Activated naive CD8-positive, alpha-beta T cell treated with anti-CD3 and anti-CD28 coated beads for 36 hours (primary cell): ENCODE measurements at regions not wholly inside any gene's neighbourhood (a gene's known extent, or its start where the extent isn't known, plus 50 kb on each side); places are given as distances from the start of the nearest gene placed in this dataset.
"Not testable (repeated sequence)": the region's sequence is repeated elsewhere in the genome, so short reads cannot be mapped to it uniquely, and the experiment has no call there.

Experiments
- DNase-seq: peaks from one replicate; pipeline ENCODE4 v3.0.0; 2021
- H3K27ac Mint-ChIP-seq: one replicate; pipeline ENCODE4 v1.8.0; 2022; ENCODE audit warnings: mild to moderate bottlenecking, moderate library complexity, mixed read lengths
- H3K27me3 Mint-ChIP-seq: one replicate; pipeline ENCODE4 v1.8.0; 2022; ENCODE audit warnings: mild to moderate bottlenecking, mixed read lengths
- H3K36me3 Mint-ChIP-seq: one replicate; pipeline ENCODE4 v1.8.0; 2021; ENCODE audit warnings: mild to moderate bottlenecking, mixed read lengths
- H3K4me1 Mint-ChIP-seq: one replicate; pipeline ENCODE4 v1.8.0; 2021; ENCODE audit warnings: mixed read lengths
- H3K4me3 Mint-ChIP-seq: one replicate; pipeline ENCODE4 v1.8.0; 2022; ENCODE audit warnings: mild to moderate bottlenecking, moderate library complexity, mixed read lengths
- H3K9me3 Mint-ChIP-seq: one replicate; pipeline ENCODE4 v1.8.0; 2022; ENCODE audit warnings: mixed read lengths

- not testable (repeated sequence) for H3K27me3 Mint-ChIP-seq, H3K4me1 Mint-ChIP-seq, DNase-seq, H3K4me3 Mint-ChIP-seq, H3K27ac Mint-ChIP-seq, H3K9me3 Mint-ChIP-seq, H3K36me3 Mint-ChIP-seq
Measured at GRCh38 chr1:117314951-117315350, 52.3 kb upstream of the MAN1A2 start.

- no peak overlapping the region for H3K4me3 Mint-ChIP-seq
- no peak overlapping the region for H3K27ac Mint-ChIP-seq
- no peaks in the 10 kb centered on the region for H3K9me3 Mint-ChIP-seq
- H3K4me1 Mint-ChIP-seq = no peaks in the 10 kb centered on the region
- no peaks in the 10 kb centered on the region for H3K36me3 Mint-ChIP-seq
- DNase-seq = no peak
- H3K27me3 Mint-ChIP-seq = no peaks in the 10 kb centered on the region
Measured at GRCh38 chr1:117313555-117313954, 53.7 kb upstream of the MAN1A2 start.

- H3K4me1 Mint-ChIP-seq = no peaks in the 10 kb centered on the region
- H3K36me3 Mint-ChIP-seq = no peaks in the 10 kb centered on the region
- H3K27ac Mint-ChIP-seq = no peak overlapping the region
- no peak for DNase-seq
- no peaks in the 10 kb centered on the region for H3K27me3 Mint-ChIP-seq
- no peaks in the 10 kb centered on the region for H3K9me3 Mint-ChIP-seq
- H3K4me3 Mint-ChIP-seq = no peak overlapping the region
Measured at GRCh38 chr1:117312453-117313138, 54.7 kb upstream of the MAN1A2 start.

DNA sequence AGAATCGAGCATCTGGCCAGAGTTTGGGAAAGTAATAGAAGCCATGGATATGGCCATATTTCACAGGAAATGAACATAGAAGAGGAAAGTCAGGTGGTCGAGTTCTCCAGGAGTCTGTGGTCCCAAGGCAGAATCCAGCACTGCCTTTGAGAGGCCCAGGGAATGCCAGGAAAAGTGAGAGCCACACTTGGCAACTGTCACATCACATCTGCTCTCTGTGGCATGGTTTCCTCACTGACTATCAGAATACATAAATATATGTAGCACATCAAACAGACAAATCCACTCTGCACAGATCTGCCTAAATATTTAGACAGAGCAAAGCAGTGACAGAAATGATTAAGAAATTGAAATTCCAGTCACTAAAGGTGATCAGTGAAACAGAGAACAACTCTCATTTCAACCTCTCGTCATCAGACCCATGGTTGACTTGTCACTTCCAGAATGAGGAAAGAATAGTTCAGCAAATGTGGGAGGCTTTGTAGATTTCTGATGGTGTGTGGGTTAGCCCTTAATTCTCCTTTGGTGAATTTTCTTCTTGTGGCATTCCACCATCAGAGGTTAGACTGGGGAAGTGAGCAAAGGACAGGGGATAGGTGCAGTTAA, 58.8 kb upstream of the MAN1A2 start:
- no peaks in the 10 kb centered on the region for H3K9me3 Mint-ChIP-seq
- no peak overlapping the region for H3K4me3 Mint-ChIP-seq
- H3K27ac Mint-ChIP-seq = no peak overlapping the region
- H3K36me3 Mint-ChIP-seq = no peaks in the 10 kb centered on the region
- DNase-seq = no peak
- no peaks in the 10 kb centered on the region for H3K27me3 Mint-ChIP-seq
- H3K4me1 Mint-ChIP-seq = no peaks in the 10 kb centered on the region

- no peaks in the 10 kb centered on the region for H3K36me3 Mint-ChIP-seq
- H3K27me3 Mint-ChIP-seq = no peaks in the 10 kb centered on the region
- H3K27ac Mint-ChIP-seq = no peak overlapping the region
- no peaks in the 10 kb centered on the region for H3K9me3 Mint-ChIP-seq
- no peak for DNase-seq
- no peak overlapping the region for H3K4me3 Mint-ChIP-seq
- H3K4me1 Mint-ChIP-seq = no peaks in the 10 kb centered on the region
Measured at GRCh38 chr1:117301901-117302300, 65.3 kb upstream of the MAN1A2 start.

DNA sequence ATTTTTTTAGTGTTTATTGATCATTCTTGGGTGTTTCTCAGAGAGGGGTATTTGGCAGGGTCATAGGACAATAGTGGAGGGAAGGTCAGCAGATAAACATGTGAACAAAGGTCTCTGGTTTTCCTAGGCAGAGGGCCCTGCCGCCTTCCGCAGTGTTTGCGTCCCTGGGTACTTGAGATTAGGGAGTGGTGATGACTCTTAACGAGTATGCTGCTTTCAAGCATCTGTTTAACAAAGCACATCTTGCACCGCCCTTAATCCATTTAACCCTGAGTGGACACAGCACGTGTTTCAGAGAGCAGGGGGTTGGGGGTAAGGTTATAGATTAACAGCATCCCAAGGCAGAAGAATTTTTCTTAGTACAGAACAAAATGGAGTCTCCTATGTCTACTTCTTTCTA, 67.1 kb upstream of the MAN1A2 start:
- H3K27ac Mint-ChIP-seq, H3K4me1 Mint-ChIP-seq, H3K9me3 Mint-ChIP-seq, H3K36me3 Mint-ChIP-seq, H3K27me3 Mint-ChIP-seq, H3K4me3 Mint-ChIP-seq, DNase-seq: not testable (repeated sequence)

- Mint-ChIP-seq H3K4me1 (no peaks in the 10 kb centered on the region), H3K4me3 (no peak overlapping the region), H3K36me3 (no peaks in the 10 kb centered on the region)
Measured at GRCh38 chr1:117295001-117295400, 72.2 kb upstream of the MAN1A2 start.

DNA sequence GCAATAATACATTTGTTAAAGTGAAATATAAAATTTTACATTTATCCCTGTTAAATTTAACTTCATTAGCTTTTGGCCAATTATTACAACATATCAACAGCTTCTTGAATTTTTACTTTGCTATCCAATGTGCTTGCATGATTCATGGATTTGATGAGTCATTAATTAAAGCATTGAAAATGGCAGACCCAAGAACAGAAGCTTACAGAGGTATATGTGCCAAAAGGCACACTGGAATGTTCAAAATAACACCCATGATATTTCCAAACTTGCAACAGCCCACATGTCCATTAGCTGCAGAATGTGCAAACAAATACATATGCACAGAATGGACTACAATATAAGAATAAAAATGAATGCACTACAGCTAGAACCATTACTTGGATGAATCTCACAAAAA, 76.4 kb upstream of the MAN1A2 start:
- Mint-ChIP-seq H3K27me3 (no peaks in the 10 kb centered on the region), H3K27ac (no peak overlapping the region), H3K4me1 (no peaks in the 10 kb centered on the region), H3K36me3 (no peaks in the 10 kb centered on the region), H3K4me3 (no peak overlapping the region), H3K9me3 (no peaks in the 10 kb centered on the region)
- DNase-seq = no peak

More at GRCh38 chr1:117295001-117295400, 72.2 kb upstream of the MAN1A2 start:
- H3K27me3 Mint-ChIP-seq = no peaks in the 10 kb centered on the region
- no peak for DNase-seq
- no peak overlapping the region for H3K27ac Mint-ChIP-seq
- no peaks in the 10 kb centered on the region for H3K9me3 Mint-ChIP-seq

DNA sequence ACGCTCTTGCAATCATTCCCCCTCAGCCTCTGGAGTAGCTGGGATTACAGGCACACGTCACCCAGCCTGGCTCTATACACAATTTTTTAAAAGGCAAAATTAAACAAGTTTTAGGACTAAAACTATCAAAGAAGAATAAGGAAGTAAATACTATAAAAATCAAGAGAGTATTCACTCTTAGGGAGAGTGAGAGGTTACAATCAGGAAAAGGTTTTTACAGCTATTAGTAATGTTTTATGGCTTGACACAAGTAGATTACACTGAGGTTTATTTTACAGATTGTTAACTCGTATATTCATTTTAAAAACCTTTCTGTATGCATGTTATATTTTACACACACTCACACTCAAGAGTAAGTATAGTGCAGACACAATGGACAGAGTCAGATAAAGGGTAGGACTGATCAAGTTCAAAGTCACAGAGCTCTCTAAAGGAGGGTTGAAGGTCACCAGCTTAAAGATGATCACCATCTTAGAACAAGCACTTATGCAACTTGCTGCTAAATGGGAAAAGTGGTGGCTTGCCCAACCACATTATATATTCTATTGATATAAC, 77.9 kb upstream of the MAN1A2 start:
- DNase-seq = no peak
- no peaks in the 10 kb centered on the region for H3K4me1 Mint-ChIP-seq
- no peaks in the 10 kb centered on the region for H3K9me3 Mint-ChIP-seq
- H3K36me3 Mint-ChIP-seq = no peaks in the 10 kb centered on the region
- H3K27me3 Mint-ChIP-seq = no peaks in the 10 kb centered on the region
- H3K4me3 Mint-ChIP-seq = no peak overlapping the region
- H3K27ac Mint-ChIP-seq = no peak overlapping the region

DNA sequence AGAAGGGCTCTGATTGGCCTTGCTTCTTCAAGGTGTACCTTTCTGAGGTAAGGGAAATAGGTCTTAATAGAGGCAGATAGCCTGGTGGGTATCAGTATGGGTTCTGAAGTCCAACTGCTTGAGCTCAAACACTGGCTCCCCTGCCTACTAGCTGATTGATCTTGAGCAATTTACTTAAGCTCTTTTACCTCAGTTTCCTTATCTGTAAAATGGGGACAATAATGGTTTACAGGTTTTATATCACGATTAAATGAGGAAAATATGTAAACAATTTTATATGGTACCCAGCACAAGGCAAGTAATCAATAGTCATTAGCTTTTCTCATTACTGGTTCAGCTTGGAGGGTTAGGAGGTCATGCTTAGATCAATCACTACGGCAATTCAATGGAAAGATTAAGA, 75.8 kb upstream of the VTCN1 start:
- H3K36me3 Mint-ChIP-seq = no peaks in the 10 kb centered on the region
- no peaks in the 10 kb centered on the region for H3K27me3 Mint-ChIP-seq
- no peak overlapping the region for H3K27ac Mint-ChIP-seq
- no peak overlapping the region for H3K4me3 Mint-ChIP-seq
- H3K9me3 Mint-ChIP-seq = no peaks in the 10 kb centered on the region
- no peak for DNase-seq
- no peaks in the 10 kb centered on the region for H3K4me1 Mint-ChIP-seq

DNA sequence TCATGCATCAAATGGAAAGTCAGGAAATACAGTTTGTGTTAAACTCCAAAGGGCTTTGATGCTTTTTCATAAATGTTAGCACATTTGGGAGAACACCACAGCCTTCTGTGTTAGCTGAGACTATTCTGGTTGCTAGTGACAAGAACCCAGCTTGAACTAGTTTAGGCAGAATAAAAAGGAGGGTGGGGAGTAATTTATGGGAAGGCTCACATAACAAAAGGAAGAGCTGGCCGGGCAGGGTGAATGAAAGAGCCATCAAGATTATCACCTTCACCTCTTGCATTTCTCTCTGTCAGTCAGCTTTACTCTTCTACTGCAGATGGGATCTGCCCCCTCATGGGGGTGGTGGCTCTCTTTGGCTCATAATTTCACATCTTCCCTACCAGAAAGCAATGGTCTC, 75.4 kb upstream of the VTCN1 start:
- Mint-ChIP-seq H3K27me3 (no peaks in the 10 kb centered on the region), H3K27ac (no peak overlapping the region), H3K4me3 (no peak overlapping the region), H3K4me1 (no peaks in the 10 kb centered on the region), H3K36me3 (no peaks in the 10 kb centered on the region), H3K9me3 (no peaks in the 10 kb centered on the region)
- DNase-seq = no peak

DNA sequence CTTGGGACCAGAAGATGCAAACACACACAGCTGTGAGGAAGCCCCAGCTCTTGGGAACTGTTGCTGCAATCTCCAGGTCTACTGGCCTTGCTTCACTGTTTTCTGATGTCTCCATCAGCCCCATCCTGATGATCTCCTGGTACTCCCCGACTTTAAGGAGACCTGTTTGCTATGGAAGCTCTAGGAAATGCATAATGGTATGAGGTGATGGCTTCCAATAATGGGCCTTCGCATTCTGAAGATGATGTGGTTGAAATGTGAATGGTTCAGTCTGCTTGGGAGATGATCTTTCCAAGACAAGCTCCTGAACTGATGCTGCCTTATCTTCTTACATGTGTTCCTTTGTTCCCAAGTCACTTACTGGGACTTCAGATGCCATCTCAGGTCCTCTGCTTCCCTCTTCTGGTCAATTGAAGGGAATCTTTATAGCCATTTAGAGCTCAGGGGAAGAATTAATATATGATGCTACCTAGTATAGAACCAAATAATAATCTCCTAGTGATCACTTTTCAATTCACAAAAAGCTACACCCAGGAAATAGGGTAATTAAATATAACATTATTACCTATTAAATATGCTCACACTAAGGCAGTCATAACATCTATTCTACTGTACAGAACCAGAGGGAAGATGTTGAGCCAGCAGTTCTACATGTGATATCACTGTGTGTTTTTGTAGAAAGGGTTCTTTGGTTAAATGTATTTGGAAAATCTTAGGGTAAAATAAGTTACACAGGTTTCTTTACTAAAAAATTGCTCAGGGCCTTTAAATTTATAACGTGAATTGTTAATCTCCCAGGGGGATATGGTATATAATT, 73.9 kb upstream of the VTCN1 start:
- Mint-ChIP-seq H3K27ac (no peak overlapping the region), H3K4me1 (no peaks in the 10 kb centered on the region), H3K9me3 (no peaks in the 10 kb centered on the region), H3K36me3 (no peaks in the 10 kb centered on the region), H3K27me3 (no peaks in the 10 kb centered on the region), H3K4me3 (no peak overlapping the region)
- DNase-seq = no peak

DNA sequence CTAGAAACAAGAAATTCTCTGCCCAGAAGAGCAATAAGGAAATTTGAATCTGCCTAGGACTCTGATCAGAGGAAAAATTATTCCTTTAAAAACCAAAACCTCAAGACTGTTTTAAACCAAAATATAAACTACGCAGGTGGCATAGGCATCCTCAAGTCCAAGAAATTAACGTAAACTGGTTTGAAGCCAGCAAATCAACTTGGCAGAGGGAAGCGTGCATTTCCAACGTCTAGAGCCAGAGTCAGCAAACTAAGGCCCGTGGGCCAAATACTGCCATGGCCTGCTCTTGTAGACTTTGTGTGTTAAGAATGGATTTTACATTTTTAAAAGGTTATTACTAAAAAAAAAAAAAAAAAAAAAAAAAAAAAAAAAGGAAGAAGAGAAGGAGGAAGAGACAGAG, 67.8 kb upstream of the VTCN1 start:
- H3K4me3 Mint-ChIP-seq = no peak overlapping the region
- H3K27me3 Mint-ChIP-seq = no peaks in the 10 kb centered on the region
- H3K9me3 Mint-ChIP-seq = peaks cover 1% of the 10 kb centered on the region
- DNase-seq = no peak
- no peak overlapping the region for H3K27ac Mint-ChIP-seq
- H3K4me1 Mint-ChIP-seq = no peaks in the 10 kb centered on the region
- H3K36me3 Mint-ChIP-seq = no peaks in the 10 kb centered on the region

- no peaks in the 10 kb centered on the region for H3K4me1 Mint-ChIP-seq
- no peak for DNase-seq
- no peaks in the 10 kb centered on the region for H3K27me3 Mint-ChIP-seq
- H3K36me3 Mint-ChIP-seq = no peaks in the 10 kb centered on the region
- H3K27ac Mint-ChIP-seq = no peak overlapping the region
- peaks cover 4% of the 10 kb centered on the region for H3K9me3 Mint-ChIP-seq
- no peak overlapping the region for H3K4me3 Mint-ChIP-seq
Measured at GRCh38 chr1:117275055-117275454, 64.3 kb upstream of the VTCN1 start.

DNA sequence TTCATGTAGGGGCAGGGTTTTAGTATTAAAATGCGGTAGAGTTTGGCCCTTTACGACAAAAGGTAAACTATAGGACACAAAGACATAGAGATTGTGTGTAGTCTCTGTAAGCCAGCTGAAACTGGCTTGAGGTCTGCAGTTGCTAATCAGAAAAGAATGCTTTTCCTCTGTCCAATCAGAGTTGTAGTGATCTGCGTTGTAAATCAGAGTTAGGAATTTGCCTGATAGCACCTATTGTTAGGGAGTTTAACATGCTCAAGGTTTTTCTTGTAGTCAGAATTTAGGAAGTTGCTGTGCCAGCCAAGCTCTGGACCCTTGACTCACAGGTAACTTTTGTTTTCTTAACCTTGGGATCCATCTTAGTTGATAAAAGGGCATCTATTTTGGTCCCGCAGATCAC, 61.2 kb upstream of the VTCN1 start:
- Mint-ChIP-seq H3K4me3 (no peak overlapping the region), H3K36me3 (no peaks in the 10 kb centered on the region), H3K27me3 (no peaks in the 10 kb centered on the region), H3K27ac (no peak overlapping the region), H3K4me1 (no peaks in the 10 kb centered on the region), H3K9me3 (peaks cover 4% of the 10 kb centered on the region)
- no peak for DNase-seq
